ENCODE measurements at regions not wholly inside any gene's neighbourhood (a gene's known extent, or its start where the extent isn't known, plus 50 kb on each side); places are given as distances from the start of the nearest gene placed in this dataset.

GRCh38 chr12:105423237-105423636, 92.7 kb downstream of the C12orf75 start:
- no peak for DNase-seq
- H3K4me1 Mint-ChIP-seq, result no peaks in the 10 kb centered on the region
- Histone ChIP-seq H3K4me1 (ENCODE audit: insufficient read depth, low read length) (no peaks in the 10 kb centered on the region), H3K36me3 (ENCODE audit: insufficient read depth, low read length) (no peaks in the 10 kb centered on the region), H3K4me3 (ENCODE audit: low read length) (no peak overlapping the region), H3K27ac (ENCODE audit: low read depth, low read length) (no peak overlapping the region), H3K9me3 (ENCODE audit: low read length) (no peaks in the 10 kb centered on the region), H3K27me3 (ENCODE audit: insufficient read depth, low read length, poor library complexity, severe bottlenecking) (no peaks in the 10 kb centered on the region)
- peaks cover 0 to 5% (median 1%) of the 10 kb centered on the region in 3 donors for H3K36me3 Mint-ChIP-seq
- ChIA-PET CTCF (no interaction called here), POLR2A (no interaction called here)
- peaks cover 4 to 6% of the 10 kb centered on the region in 2 donors for H3K27me3 Mint-ChIP-seq
- no peaks in the 10 kb centered on the region for H3K9me3 Mint-ChIP-seq
- no peak overlapping the region for H3K27ac Mint-ChIP-seq
- no peak overlapping the region for H3K4me3 Mint-ChIP-seq

GRCh38 chr12:105423921-105424320, 93.4 kb downstream of the C12orf75 start:
- Histone ChIP-seq H3K36me3 (ENCODE audit: insufficient read depth, low read length) (no peaks in the 10 kb centered on the region), H3K9me3 (ENCODE audit: low read length) (no peaks in the 10 kb centered on the region), H3K4me1 (ENCODE audit: insufficient read depth, low read length) (no peaks in the 10 kb centered on the region), H3K4me3 (ENCODE audit: low read length) (no peak overlapping the region), H3K27me3 (ENCODE audit: insufficient read depth, low read length, poor library complexity, severe bottlenecking) (no peaks in the 10 kb centered on the region), H3K27ac (ENCODE audit: low read depth, low read length) (no peak overlapping the region)
- CTCF ChIA-PET, result no interaction called here
- POLR2A ChIA-PET, result no interaction called here
- peaks cover 4 to 6% of the 10 kb centered on the region in 2 donors for H3K27me3 Mint-ChIP-seq
- no peaks in the 10 kb centered on the region for H3K4me1 Mint-ChIP-seq
- no peaks in the 10 kb centered on the region for H3K9me3 Mint-ChIP-seq
- no peak for DNase-seq
- no peak overlapping the region for H3K4me3 Mint-ChIP-seq
- peaks cover 0 to 5% (median 1%) of the 10 kb centered on the region in 3 donors for H3K36me3 Mint-ChIP-seq
- H3K27ac Mint-ChIP-seq, result no peak overlapping the region

DNA sequence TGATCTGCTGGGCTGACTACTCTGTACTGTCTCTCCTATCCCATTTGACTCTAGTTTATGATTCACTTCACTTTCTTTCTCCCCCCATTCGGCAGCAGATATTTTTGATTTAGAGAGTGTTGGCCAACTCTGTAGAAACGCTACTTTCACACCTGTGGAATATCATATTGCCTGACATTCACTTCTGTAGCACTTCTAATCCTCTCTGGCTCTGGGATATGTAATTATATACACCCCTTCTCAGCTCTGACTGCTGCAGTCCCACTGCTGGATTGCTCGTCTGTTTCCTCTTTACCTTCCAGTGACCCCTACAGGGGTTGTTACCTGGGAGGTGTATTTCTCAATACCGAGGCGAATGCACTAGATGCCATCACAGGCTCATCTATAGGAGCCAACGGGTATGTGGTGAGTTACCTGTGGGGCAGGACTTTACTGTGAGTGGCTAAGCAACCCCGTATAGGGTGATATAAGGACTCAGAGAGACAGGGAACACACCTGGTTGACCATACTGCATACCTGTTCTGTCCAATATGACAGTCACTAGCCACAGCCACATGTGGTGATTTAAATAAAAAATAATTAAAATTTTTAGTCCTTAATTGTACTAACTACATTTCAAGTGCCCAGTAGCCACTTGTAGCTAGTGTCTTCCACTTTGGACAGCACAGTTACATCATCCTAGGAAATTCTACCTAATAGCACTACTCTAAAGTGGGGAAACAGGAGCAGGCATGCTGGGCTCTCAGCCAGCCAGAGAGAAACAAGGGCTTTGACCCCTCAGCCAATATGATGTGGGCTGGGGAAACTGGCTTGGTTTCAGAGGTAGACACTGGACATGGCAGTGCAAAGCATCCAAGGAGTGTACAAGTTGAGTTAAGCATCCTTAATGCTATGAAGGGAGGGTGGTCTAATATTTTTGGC, 95.0 kb downstream of the C12orf75 start:
- H3K9me3 Mint-ChIP-seq, result no peaks in the 10 kb centered on the region
- Histone ChIP-seq H3K4me3 (ENCODE audit: low read length) (no peak overlapping the region), H3K27ac (ENCODE audit: low read depth, low read length) (no peak overlapping the region), H3K9me3 (ENCODE audit: low read length) (no peaks in the 10 kb centered on the region), H3K36me3 (ENCODE audit: insufficient read depth, low read length) (no peaks in the 10 kb centered on the region), H3K27me3 (ENCODE audit: insufficient read depth, low read length, poor library complexity, severe bottlenecking) (no peaks in the 10 kb centered on the region), H3K4me1 (ENCODE audit: insufficient read depth, low read length) (no peaks in the 10 kb centered on the region)
- no peak overlapping the region for H3K4me3 Mint-ChIP-seq
- H3K27ac Mint-ChIP-seq, result no peak overlapping the region
- no peak for DNase-seq
- POLR2A ChIA-PET, result no interaction called here
- H3K4me1 Mint-ChIP-seq, result no peaks in the 10 kb centered on the region
- CTCF ChIA-PET, result no interaction called here
- peaks cover 4 to 6% of the 10 kb centered on the region in 2 donors for H3K27me3 Mint-ChIP-seq
- peaks cover 0 to 5% (median 1%) of the 10 kb centered on the region in 3 donors for H3K36me3 Mint-ChIP-seq

DNA sequence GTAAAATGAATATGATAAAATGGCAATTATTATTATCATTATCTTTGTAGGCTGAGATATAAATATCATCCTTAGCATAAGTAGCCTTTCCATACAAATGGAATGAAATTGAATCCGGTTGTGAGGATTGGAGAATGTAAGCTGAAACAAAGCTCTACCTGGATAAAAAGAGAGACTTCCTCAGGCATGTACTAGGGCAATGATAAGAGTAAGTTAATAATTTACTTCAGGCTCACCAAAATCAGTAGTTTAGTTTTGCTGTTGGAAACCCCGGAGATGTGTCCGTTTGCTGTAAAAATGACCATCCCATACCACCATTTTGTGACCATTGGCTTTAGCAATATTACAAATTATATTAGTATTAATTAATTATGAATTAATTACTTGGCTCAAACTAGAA, 96.3 kb downstream of the C12orf75 start:
- Histone ChIP-seq H3K4me1 (ENCODE audit: insufficient read depth, low read length) (no peaks in the 10 kb centered on the region), H3K9me3 (ENCODE audit: low read length) (no peaks in the 10 kb centered on the region), H3K4me3 (ENCODE audit: low read length) (no peak overlapping the region), H3K36me3 (ENCODE audit: insufficient read depth, low read length) (no peaks in the 10 kb centered on the region), H3K27ac (ENCODE audit: low read depth, low read length) (no peak overlapping the region), H3K27me3 (ENCODE audit: insufficient read depth, low read length, poor library complexity, severe bottlenecking) (no peaks in the 10 kb centered on the region)
- Mint-ChIP-seq H3K4me1 (no peaks in the 10 kb centered on the region), H3K27me3 (peaks cover 4 to 6% of the 10 kb centered on the region in 2 donors), H3K36me3 (peaks cover 0 to 5% (median 0%) of the 10 kb centered on the region in 3 donors), H3K4me3 (no peak overlapping the region), H3K9me3 (no peaks in the 10 kb centered on the region), H3K27ac (no peak overlapping the region)
- POLR2A ChIA-PET, result no interaction called here
- no peak for DNase-seq
- CTCF ChIA-PET, result no interaction called here

- Mint-ChIP-seq H3K27ac (no peak overlapping the region), H3K36me3 (peaks cover 0 to 5% (median 0%) of the 10 kb centered on the region in 3 donors), H3K9me3 (no peaks in the 10 kb centered on the region), H3K4me1 (no peaks in the 10 kb centered on the region), H3K27me3 (peaks cover 4 to 6% of the 10 kb centered on the region in 2 donors), H3K4me3 (no peak overlapping the region)
- DNase-seq, result no peak
- Histone ChIP-seq H3K27ac (ENCODE audit: low read depth, low read length) (no peak overlapping the region), H3K9me3 (ENCODE audit: low read length) (no peaks in the 10 kb centered on the region), H3K4me3 (ENCODE audit: low read length) (no peak overlapping the region), H3K36me3 (ENCODE audit: insufficient read depth, low read length) (no peaks in the 10 kb centered on the region), H3K27me3 (ENCODE audit: insufficient read depth, low read length, poor library complexity, severe bottlenecking) (no peaks in the 10 kb centered on the region), H3K4me1 (ENCODE audit: insufficient read depth, low read length) (no peaks in the 10 kb centered on the region)
- CTCF ChIA-PET, result no interaction called here
- POLR2A ChIA-PET, result no interaction called here
Measured at GRCh38 chr12:105427883-105428282, 97.4 kb downstream of the C12orf75 start.

- Histone ChIP-seq H3K4me1 (ENCODE audit: insufficient read depth, low read length) (no peaks in the 10 kb centered on the region), H3K4me3 (ENCODE audit: low read length) (no peak overlapping the region), H3K27ac (ENCODE audit: low read depth, low read length) (no peak overlapping the region), H3K36me3 (ENCODE audit: insufficient read depth, low read length) (no peaks in the 10 kb centered on the region), H3K9me3 (ENCODE audit: low read length) (no peaks in the 10 kb centered on the region), H3K27me3 (ENCODE audit: insufficient read depth, low read length, poor library complexity, severe bottlenecking) (no peaks in the 10 kb centered on the region)
- Mint-ChIP-seq H3K36me3 (peaks cover 0 to 5% (median 0%) of the 10 kb centered on the region in 3 donors), H3K9me3 (peaks cover 0 to 2% (median 0%) of the 10 kb centered on the region in 5 donors), H3K4me1 (no peaks in the 10 kb centered on the region), H3K27ac (no peak overlapping the region), H3K27me3 (peaks cover 8 to 12% of the 10 kb centered on the region in 2 donors), H3K4me3 (no peak overlapping the region)
- ChIA-PET POLR2A (no interaction called here), CTCF (no interaction called here)
- no peak for DNase-seq
Measured at GRCh38 chr12:105428793-105429395, 98.4 kb downstream of the C12orf75 start.

DNA sequence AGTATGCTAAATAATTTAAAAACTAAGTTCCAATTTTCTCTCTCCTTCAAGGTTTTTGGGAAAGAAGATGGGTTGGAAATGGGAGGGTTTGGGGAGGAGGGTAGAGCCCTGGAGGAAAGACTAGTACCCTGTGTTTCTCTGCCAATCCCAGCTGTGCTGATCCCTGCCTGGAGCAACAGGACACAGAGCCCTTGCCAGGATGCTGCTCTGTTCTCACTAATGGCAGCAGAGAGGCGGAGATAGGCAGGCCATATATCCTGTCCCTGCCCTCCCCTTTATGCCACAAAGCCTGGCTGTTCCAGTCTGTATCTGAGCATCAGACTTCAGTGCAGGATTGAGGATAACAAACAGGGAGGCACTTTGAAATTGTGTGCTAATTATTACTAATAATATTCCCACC, 99.0 kb downstream of the C12orf75 start:
- ChIA-PET POLR2A (no interaction called here), CTCF (no interaction called here)
- H3K36me3 ChIP-seq (ENCODE audit: insufficient read depth, low read length), result no peaks in the 10 kb centered on the region
- no peak overlapping the region for H3K4me3 Mint-ChIP-seq
- H3K27ac Mint-ChIP-seq, result no peak overlapping the region
- no peaks in the 10 kb centered on the region for H3K4me1 Mint-ChIP-seq
- no peak overlapping the region for H3K4me3 ChIP-seq (ENCODE audit: low read length)
- peaks cover 0 to 5% (median 0%) of the 10 kb centered on the region in 3 donors for H3K36me3 Mint-ChIP-seq
- H3K27ac ChIP-seq (ENCODE audit: low read depth, low read length), result no peak overlapping the region
- DNase-seq, result no peak
- H3K9me3 Mint-ChIP-seq, result peaks cover 0 to 2% (median 0%) of the 10 kb centered on the region in 5 donors
- no peaks in the 10 kb centered on the region for H3K27me3 ChIP-seq (ENCODE audit: insufficient read depth, low read length, poor library complexity, severe bottlenecking)
- H3K9me3 ChIP-seq (ENCODE audit: low read length), result no peaks in the 10 kb centered on the region
- H3K4me1 ChIP-seq (ENCODE audit: insufficient read depth, low read length), result no peaks in the 10 kb centered on the region
- peaks cover 8 to 18% of the 10 kb centered on the region in 2 donors for H3K27me3 Mint-ChIP-seq

DNA sequence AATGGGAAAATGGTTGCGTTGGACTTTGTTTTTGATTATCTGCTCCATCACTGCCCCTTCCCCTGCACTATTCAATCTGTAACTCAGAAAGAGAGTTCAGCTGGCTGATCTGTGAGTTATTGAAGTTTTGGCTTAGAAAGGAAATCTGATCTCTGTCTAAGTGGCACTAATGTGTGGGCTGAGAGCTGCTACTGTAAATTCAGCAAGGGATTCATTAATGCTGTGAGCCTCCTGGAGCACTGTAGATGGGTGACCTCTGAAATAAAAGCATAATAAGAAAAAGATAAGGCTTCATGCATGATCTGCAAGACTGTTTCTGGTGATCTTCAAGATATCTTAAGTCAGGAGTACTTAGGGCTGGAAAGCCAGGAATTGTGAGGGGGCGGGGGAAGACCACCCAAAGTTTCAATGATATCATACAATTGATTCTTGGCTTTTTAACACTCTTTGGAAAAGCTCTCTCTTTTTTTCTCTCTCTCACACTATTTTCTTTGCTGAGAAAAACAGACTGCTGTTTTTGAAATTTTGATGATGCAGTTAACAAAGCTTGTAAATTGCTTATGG, 101.1 kb downstream of the C12orf75 start:
- Histone ChIP-seq H3K9me3 (ENCODE audit: low read length) (no peaks in the 10 kb centered on the region), H3K36me3 (ENCODE audit: insufficient read depth, low read length) (no peaks in the 10 kb centered on the region), H3K27me3 (ENCODE audit: insufficient read depth, low read length, poor library complexity, severe bottlenecking) (no peaks in the 10 kb centered on the region), H3K4me1 (ENCODE audit: insufficient read depth, low read length) (no peaks in the 10 kb centered on the region), H3K4me3 (ENCODE audit: low read length) (no peak overlapping the region), H3K27ac (ENCODE audit: low read depth, low read length) (no peak overlapping the region)
- H3K4me1 Mint-ChIP-seq, result no peaks in the 10 kb centered on the region
- peaks cover 0 to 4% (median 0%) of the 10 kb centered on the region in 5 donors for H3K9me3 Mint-ChIP-seq
- no peak overlapping the region for H3K4me3 Mint-ChIP-seq
- H3K27ac Mint-ChIP-seq, result no peak overlapping the region
- ChIA-PET CTCF (interaction anchor here (1.4 kb wide), 1 partner anchor 33 kb away, joined by 4 read pairs; no protein-coding TSS in a partner anchor), POLR2A (no interaction called here)
- H3K36me3 Mint-ChIP-seq, result peaks cover 0 to 8% (median 0%) of the 10 kb centered on the region in 3 donors
- peaks cover 7 to 34% of the 10 kb centered on the region in 2 donors for H3K27me3 Mint-ChIP-seq
- DNase-seq, result no peak
